ENCODE measurements at regions not wholly inside any gene's neighbourhood (a gene's known extent, or its start where the extent isn't known, plus 50 kb on each side); places are given as distances from the start of the nearest gene placed in this dataset.

DNA sequence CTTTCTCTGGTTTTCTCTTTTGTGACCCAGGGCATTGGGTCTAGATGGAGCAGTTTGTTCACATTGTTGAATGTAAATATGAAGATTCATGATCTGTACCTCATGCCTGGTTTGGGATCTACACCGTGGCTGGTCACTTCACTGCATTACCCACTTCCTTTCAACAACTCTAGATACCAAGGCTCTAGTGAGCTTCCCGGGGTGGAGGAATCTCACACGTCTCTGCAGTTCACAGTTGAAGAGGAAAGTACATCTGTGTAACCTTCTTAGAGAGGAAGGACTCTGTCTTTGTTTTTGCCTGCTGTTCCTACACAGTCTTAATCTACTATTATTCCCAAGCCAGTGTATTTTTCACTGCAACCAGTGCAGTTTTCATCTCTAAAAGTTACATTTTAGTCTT is 574.8 kb downstream of the MBD2 start:
- Histone ChIP-seq H2AFZ (ENCODE audit: low read length) (no peak overlapping the region), H3K9ac (ENCODE audit: insufficient read depth, low read depth, low read length) (no peak overlapping the region), H3K27me3 (ENCODE audit: control insufficient read depth in 1 of 2, insufficient read depth in 2 of 2, low read length in 2 of 2) (no peaks in the 10 kb centered on the region), H3K9me3 (ENCODE audit: low read length) (peaks cover 19% of the 10 kb centered on the region; the same call in 1 of the 2 replicates), H3K27ac (ENCODE audit: extremely low read length, insufficient read depth, low read length) (no peak overlapping the region), H4K20me1 (ENCODE audit: insufficient read depth, low read length) (no peaks in the 10 kb centered on the region), H3K79me2 (ENCODE audit: insufficient read depth, low read length) (no peaks in the 10 kb centered on the region), H3K4me1 (ENCODE audit: insufficient read depth, low read length) (no peaks in the 10 kb centered on the region), H3K4me2 (ENCODE audit: low read depth, low read length) (no peak overlapping the region), H3K4me3 (replicated peaks in 1 of 3; ENCODE audit: insufficient read depth in 1 of 3, low read depth in 2 of 3, low read length in 3 of 3) (no peak overlapping the region), H3K36me3 (replicated peaks in 1 of 2; ENCODE audit: control insufficient read depth in 1 of 2, insufficient read depth in 2 of 2, low read length in 2 of 2) (no peaks in the 10 kb centered on the region)
- WGBS (ENCODE audit: low lambda C conversion rate) = 6% methylated on average over 3 of the region's 3 CpGs
- CTCF ChIA-PET (ENCODE audit: low intra/inter-chr PET ratio, low total read pairs) = no interaction called here
- TF ChIP-seq, protein P1, sequence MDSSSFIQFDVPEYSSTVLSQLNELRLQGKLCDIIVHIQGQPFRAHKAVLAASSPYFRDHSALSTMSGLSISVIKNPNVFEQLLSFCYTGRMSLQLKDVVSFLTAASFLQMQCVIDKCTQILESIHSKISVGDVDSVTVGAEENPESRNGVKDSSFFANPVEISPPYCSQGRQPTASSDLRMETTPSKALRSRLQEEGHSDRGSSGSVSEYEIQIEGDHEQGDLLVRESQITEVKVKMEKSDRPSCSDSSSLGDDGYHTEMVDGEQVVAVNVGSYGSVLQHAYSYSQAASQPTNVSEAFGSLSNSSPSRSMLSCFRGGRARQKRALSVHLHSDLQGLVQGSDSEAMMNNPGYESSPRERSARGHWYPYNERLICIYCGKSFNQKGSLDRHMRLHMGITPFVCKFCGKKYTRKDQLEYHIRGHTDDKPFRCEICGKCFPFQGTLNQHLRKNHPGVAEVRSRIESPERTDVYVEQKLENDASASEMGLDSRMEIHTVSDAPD (CRISPR knock-in tag; IDR thresholded peaks at IDR 0.05) = no peak
- TF ChIP-seq PCBP1 (IDR thresholded peaks at IDR 0.05; ENCODE audit: borderline replicate concordance, low read depth, low read length) (no peak), ZNF121 (CRISPR knock-in tag; IDR thresholded peaks at IDR 0.05) (no peak), NBN (conservative IDR thresholded peaks at IDR 0.05) (no peak), ZNF792 (CRISPR knock-in tag; IDR thresholded peaks at IDR 0.05) (no peak)
- DNase-seq (ENCODE audit: low spot score) = no peak
- ATAC-seq = no peak
- no TSS peak for BruUV-seq (replicated peaks)
- intact Hi-C loops (cut with micrococcal nuclease; ENCODE audit: unreplicated experiment) (no loop called here), in situ Hi-C loops (cut with HindIII; ENCODE audit: extremely low pct_ligation_motif_present, low pct_unique_long_range_greater_than_20kb) (no loop called here)
- POLR2A ChIA-PET = no interaction called here
- no peak for FAIRE-seq

- Histone ChIP-seq H3K27me3 (ENCODE audit: control insufficient read depth in 1 of 2, insufficient read depth in 2 of 2, low read length in 2 of 2) (no peaks in the 10 kb centered on the region), H3K4me3 (replicated peaks in 1 of 3; ENCODE audit: insufficient read depth in 1 of 3, low read depth in 2 of 3, low read length in 3 of 3) (no peak overlapping the region), H3K27ac (ENCODE audit: extremely low read length, insufficient read depth, low read length) (no peak overlapping the region), H3K4me1 (ENCODE audit: insufficient read depth, low read length) (no peaks in the 10 kb centered on the region), H3K79me2 (ENCODE audit: insufficient read depth, low read length) (no peaks in the 10 kb centered on the region), H4K20me1 (ENCODE audit: insufficient read depth, low read length) (no peaks in the 10 kb centered on the region), H3K4me2 (ENCODE audit: low read depth, low read length) (no peak overlapping the region), H2AFZ (ENCODE audit: low read length) (no peak overlapping the region), H3K9ac (ENCODE audit: insufficient read depth, low read depth, low read length) (no peak overlapping the region), H3K9me3 (ENCODE audit: low read length) (peaks cover 10% of the 10 kb centered on the region; the same call in 1 of the 2 replicates), H3K36me3 (replicated peaks in 1 of 2; ENCODE audit: control insufficient read depth in 1 of 2, insufficient read depth in 2 of 2, low read length in 2 of 2) (no peaks in the 10 kb centered on the region)
- ChIA-PET CTCF (ENCODE audit: low intra/inter-chr PET ratio, low total read pairs) (no interaction called here), POLR2A (no interaction called here)
- no peak for DNase-seq (ENCODE audit: low spot score)
- no peak for ATAC-seq
- in situ Hi-C loops (cut with HindIII; ENCODE audit: extremely low pct_ligation_motif_present, low pct_unique_long_range_greater_than_20kb) (no loop called here), intact Hi-C loops (cut with micrococcal nuclease; ENCODE audit: unreplicated experiment) (no loop called here)
- 0% methylated on average over 2 of the region's 2 CpGs for WGBS (ENCODE audit: low lambda C conversion rate)
- no TSS peak for BruUV-seq (replicated peaks)
- no peak for FAIRE-seq
- TF ChIP-seq THAP7 (CRISPR knock-in tag; IDR thresholded peaks at IDR 0.05) = no peak
- TF ChIP-seq PAX8 (CRISPR knock-in tag; IDR thresholded peaks at IDR 0.05; ENCODE audit: borderline replicate concordance) = no peak
- TF ChIP-seq THYN1 (CRISPR knock-in tag; IDR thresholded peaks at IDR 0.05; ENCODE audit: borderline replicate concordance, low read depth) = no peak
- TF ChIP-seq, protein P2, sequence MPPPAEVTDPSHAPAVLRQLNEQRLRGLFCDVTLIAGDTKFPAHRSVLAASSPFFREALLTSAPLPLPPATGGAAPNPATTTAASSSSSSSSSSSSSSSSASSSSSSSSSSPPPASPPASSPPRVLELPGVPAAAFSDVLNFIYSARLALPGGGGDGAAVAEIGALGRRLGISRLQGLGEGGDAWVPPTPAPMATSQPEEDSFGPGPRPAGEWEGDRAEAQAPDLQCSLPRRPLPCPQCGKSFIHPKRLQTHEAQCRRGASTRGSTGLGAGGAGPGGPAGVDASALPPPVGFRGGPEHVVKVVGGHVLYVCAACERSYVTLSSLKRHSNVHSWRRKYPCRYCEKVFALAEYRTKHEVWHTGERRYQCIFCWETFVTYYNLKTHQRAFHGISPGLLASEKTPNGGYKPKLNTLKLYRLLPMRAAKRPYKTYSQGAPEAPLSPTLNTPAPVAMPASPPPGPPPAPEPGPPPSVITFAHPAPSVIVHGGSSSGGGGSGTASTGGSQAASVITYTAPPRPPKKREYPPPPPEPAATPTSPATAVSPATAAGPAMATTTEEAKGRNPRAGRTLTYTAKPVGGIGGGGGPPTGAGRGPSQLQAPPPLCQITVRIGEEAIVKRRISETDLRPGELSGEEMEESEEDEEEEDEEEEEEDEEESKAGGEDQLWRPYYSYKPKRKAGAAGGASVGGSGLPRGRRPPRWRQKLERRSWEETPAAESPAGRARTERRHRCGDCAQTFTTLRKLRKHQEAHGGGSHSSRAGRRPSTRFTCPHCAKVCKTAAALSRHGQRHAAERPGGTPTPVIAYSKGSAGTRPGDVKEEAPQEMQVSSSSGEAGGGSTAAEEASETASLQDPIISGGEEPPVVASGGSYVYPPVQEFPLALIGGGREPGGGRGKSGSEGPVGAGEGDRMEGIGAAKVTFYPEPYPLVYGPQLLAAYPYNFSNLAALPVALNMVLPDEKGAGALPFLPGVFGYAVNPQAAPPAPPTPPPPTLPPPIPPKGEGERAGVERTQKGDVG (CRISPR knock-in tag; IDR thresholded peaks at IDR 0.05; ENCODE audit: borderline replicate concordance) = no peak
- no peak for TF ChIP-seq EEA1 (CRISPR knock-in tag; IDR thresholded peaks at IDR 0.05; ENCODE audit: borderline replicate concordance)
- TF ChIP-seq ZFAT (CRISPR knock-in tag; conservative IDR thresholded peaks at IDR 0.05) = no peak
- no peak for TF ChIP-seq HNRNPK (IDR thresholded peaks at IDR 0.05; ENCODE audit: low read depth, low read length, poor library complexity, severe bottlenecking)
- no peak for TF ChIP-seq ZNF24 (IDR thresholded peaks at IDR 0.05)
Measured at GRCh38 chr18:53644799-53645471, 579.5 kb downstream of the MBD2 start.

All from HepG2 (cell line).